ENCODE measurements at regions not wholly inside any gene's neighbourhood (a gene's known extent, or its start where the extent isn't known, plus 50 kb on each side); places are given as distances from the start of the nearest gene placed in this dataset.

GRCh38 chr5:73327908-73328455 is 120.6 kb downstream of the FOXD1 start:
- Histone ChIP-seq H3F3A (replicated peaks; ENCODE audit: low read depth) (no peaks in the 10 kb centered on the region), H3K27ac (ENCODE audit: low read depth) (no peak overlapping the region), H4K20me1 (replicated peaks; ENCODE audit: insufficient read depth) (no peaks in the 10 kb centered on the region), H3K4me2 (no peak overlapping the region), H2AFZ (peak overlapping the region; percentile 90), H3K36me3 (ENCODE audit: insufficient read depth) (peaks cover 6% of the 10 kb centered on the region), H3K27me3 (ENCODE audit: insufficient read depth) (no peaks in the 10 kb centered on the region), H3K79me2 (replicated peaks; ENCODE audit: insufficient read depth) (no peaks in the 10 kb centered on the region), H3K4me3 (no peak overlapping the region), H3K4me1 (ENCODE audit: insufficient read depth) (peaks cover 16% of the 10 kb centered on the region; the same call in 1 of the 2 replicates), H3K9me2 (ENCODE audit: insufficient read depth) (peaks cover 5% of the 10 kb centered on the region; the same call in 1 of the 2 replicates)
- ATAC-seq: no peak
- no peaks in the 10 kb centered on the region for H3K27me3 Mint-ChIP-seq (ENCODE audit: insufficient read depth, low read depth, poor library complexity)
- peaks cover 18% of the 10 kb centered on the region; the same call in 2 of the 3 replicates for H3K9me3 Mint-ChIP-seq
- H3K27ac Mint-ChIP-seq: no peak overlapping the region
- 0 out of 3 replicates have a peak, but pooled peaks cover 7% of the 10 kb centered on the region for H3K36me3 Mint-ChIP-seq (ENCODE audit: low read depth)
- DNase-seq (ENCODE audit: low spot score): no peak
- peaks cover 16% of the 10 kb centered on the region for H3K4me1 Mint-ChIP-seq
- TF ChIP-seq CTCF (conservative IDR thresholded peaks at IDR 0.05; ENCODE audit: low read depth in 2 of 2) (0 out of 4 replicates have a peak, but pooled peaks of 1 of the 2 experiments have one; percentile 5), CREB1 (CRISPR knock-in tag; IDR thresholded peaks at IDR 0.05; ENCODE audit: low read depth) (no peak)
- H3K4me3 Mint-ChIP-seq: no peak overlapping the region

GRCh38 chr5:73325546-73325945 is 123.0 kb downstream of the FOXD1 start:
- Histone ChIP-seq H3K27me3 (ENCODE audit: insufficient read depth) (no peaks in the 10 kb centered on the region), H3K4me3 (no peak overlapping the region), H3K27ac (ENCODE audit: low read depth) (no peak overlapping the region), H3F3A (replicated peaks; ENCODE audit: low read depth) (no peaks in the 10 kb centered on the region), H3K4me2 (no peak overlapping the region), H2AFZ (no peak overlapping the region), H3K4me1 (ENCODE audit: insufficient read depth) (peaks cover 38% of the 10 kb centered on the region), H3K9me2 (ENCODE audit: insufficient read depth) (peaks cover 5% of the 10 kb centered on the region; the same call in 1 of the 2 replicates), H3K36me3 (ENCODE audit: insufficient read depth) (no peaks in the 10 kb centered on the region), H4K20me1 (replicated peaks; ENCODE audit: insufficient read depth) (no peaks in the 10 kb centered on the region), H3K79me2 (replicated peaks; ENCODE audit: insufficient read depth) (no peaks in the 10 kb centered on the region)
- DNase-seq (ENCODE audit: low spot score) (no peak), ATAC-seq (no peak)
- Mint-ChIP-seq H3K27me3 (ENCODE audit: insufficient read depth, low read depth, poor library complexity) (no peaks in the 10 kb centered on the region), H3K9me3 (peaks cover 4% of the 10 kb centered on the region; the same call in 1 of the 3 replicates), H3K4me1 (peaks cover 28% of the 10 kb centered on the region), H3K4me3 (no peak overlapping the region), H3K36me3 (ENCODE audit: low read depth) (no peaks in the 10 kb centered on the region), H3K27ac (no peak overlapping the region)
- TF ChIP-seq ETS1 (IDR thresholded peaks at IDR 0.05): no peak
- no peak for TF ChIP-seq ZNF331 (CRISPR knock-in tag; IDR thresholded peaks at IDR 0.05; ENCODE audit: low read depth)
- no peak for TF ChIP-seq STAT1 (IDR thresholded peaks at IDR 0.05; ENCODE audit: unreplicated experiment)
- TF ChIP-seq POLR2AphosphoS5 (IDR thresholded peaks at IDR 0.05; ENCODE audit: low read depth): no peak
- TF ChIP-seq REST (IDR thresholded peaks at IDR 0.05; ENCODE audit: unreplicated experiment): no peak
- TF ChIP-seq ZNF462 (CRISPR knock-in tag; IDR thresholded peaks at IDR 0.05): no peak
- no peak for TF ChIP-seq EZH2phosphoT487 (IDR thresholded peaks at IDR 0.05; ENCODE audit: unreplicated experiment)
